Stimulated activated CD8-positive, alpha-beta memory T cell treated with anti-CD3 and anti-CD28 coated beads, Interleukin-15, amount 100 ng/mL, for 4 hours (primary cell): ENCODE measurements at regions not wholly inside any gene's neighbourhood (a gene's known extent, or its start where the extent isn't known, plus 50 kb on each side); places are given as distances from the start of the nearest gene placed in this dataset.

Source experiments
- DNase-seq, 2 donors: peaks; one replicate each; pipeline ENCODE4 v3.0.0-alpha.2; 2020; ENCODE audit warnings: low read depth in 2 of 2

DNA sequence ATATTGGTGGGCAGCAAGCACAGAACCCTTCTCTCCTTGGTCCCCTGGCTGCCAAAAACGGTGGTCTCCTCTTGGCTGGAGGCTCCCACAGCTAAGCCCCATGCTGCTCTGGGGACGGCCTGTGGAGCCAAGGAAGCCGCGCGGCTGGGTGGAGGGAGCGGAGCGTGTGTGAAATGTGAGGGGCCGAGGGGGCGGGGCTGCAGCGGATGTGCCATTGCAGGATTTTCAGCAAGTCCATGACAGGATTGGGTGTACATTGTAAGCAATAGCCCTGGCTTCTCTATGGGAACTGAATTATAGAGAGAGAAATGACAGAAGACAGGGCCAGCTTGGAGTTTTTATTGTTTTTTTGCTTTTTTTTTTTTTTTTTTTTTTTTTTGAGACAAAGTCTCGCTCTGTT, 336.5 kb downstream of the DIRAS2 start:
- DNase-seq, result no peak

DNA sequence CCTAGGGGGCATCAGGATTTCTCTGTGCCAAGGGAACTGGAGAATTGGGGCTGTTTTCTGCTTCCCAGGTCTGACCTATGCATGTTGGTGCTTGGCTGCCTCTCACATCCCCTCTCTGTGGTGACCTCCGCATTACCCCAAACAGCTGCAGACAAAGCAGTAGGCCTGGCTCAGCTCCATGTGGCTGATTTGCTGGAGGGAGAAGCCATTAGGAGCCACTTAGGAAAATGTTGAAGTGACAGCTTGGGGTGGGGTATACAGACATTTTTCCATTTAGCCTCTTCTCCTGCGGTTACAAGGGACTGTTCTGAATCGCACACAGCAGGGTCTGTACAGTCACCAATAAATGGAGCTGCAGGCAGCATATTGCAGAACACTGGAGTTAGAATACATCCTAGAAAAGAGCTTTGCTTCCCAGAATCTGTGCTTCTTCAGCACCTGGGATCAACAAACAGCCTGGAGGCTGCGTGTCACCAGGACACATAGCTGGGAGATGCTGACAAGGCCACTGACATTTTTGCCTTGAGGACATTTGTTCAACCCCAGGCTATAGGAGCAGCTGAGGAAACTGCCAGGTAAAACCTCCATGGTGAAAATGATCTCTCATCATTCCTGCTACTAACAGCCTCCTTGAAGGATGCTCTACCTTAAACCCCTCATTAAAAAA, 335.3 kb downstream of the DIRAS2 start:
- no peak for DNase-seq

DNA sequence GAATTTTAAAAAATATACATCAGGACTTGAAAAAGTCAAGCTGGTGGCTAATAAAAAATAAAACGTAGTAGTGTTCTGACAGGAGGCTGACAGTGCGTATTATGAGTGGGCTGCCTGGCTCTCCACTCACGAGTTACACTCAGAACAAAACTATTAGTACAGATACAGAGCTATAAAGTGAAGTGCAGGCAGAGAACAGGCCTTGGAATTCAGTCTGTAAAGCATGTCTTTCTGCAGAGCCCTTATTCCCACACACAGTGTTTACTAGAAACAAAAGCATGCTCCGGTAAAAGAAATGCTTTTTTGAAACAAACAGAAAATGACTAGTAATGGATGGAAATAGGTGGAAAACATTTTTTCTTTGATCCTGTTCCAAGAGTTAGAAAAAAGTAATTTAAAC, 334.7 kb downstream of the DIRAS2 start:
- no peak for DNase-seq

DNA sequence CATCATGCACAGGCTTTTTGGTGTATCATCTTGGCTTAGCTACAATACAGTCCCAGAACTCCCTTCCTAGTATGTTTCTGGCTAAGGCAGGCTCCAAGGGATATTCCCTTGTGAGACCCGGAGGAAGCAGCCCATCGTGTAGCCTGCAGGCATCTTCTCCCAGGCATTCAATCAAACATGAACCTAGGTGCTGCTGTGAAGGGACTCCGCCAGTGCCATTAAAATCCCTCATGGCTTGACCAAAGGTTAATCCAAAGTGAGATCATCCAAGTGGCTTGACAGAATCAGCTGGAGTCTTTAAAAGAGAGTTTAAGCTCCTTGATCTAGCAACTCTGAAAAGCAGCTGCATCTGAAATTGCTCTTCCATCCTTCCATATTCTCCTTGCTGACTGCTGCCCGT, 333.9 kb downstream of the DIRAS2 start:
- no peak for DNase-seq

DNA sequence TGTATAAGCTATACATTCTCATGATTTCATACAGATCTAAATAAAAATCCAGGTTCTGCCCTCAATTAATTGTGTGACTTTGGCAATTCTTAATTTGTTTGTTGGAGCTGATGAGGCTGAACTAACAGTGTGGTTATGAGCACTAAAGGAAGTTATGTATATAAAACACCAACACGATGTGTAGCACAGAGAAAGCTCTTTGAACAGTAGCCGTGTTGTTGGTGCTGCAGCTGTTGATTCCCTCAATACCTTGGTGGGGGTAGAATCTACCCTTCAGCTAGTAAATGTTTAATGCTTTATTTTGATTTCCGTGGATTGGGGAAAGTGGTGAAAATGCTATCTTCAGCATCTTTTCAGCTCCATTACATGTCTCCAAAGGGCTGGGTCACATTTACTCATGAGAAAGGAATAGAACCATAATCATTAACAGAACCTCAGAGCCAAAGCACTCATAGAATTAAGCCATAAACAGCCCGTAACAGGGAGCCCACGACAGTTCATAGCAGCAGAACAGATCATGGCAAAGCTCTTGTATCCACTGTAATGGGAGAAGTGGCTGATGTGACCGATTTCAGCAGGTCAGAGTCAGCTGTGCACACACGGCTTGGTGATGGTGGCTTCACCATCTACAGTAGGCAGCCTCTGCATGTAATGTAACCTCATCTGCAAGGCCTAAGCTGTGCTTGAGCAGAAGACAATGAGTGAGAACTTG, 332.7 kb downstream of the DIRAS2 start:
- no peak for DNase-seq

DNA sequence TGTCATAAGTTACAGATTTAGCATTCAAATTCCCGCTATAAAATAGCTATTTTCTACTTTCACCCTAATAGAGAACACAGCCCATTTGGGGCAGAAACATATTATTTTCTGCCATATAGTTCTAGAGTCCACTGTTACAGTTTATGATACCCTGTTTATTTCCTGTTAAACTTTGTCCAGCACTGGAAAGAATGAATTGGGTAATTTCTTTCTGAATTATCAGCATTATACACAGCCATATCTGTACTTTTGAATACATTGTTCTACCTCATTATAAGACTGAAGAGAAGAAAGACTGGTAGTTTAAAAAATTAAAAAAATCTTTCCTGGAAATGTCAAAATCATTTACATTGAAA, 332.1 kb downstream of the DIRAS2 start:
- no peak for DNase-seq

DNA sequence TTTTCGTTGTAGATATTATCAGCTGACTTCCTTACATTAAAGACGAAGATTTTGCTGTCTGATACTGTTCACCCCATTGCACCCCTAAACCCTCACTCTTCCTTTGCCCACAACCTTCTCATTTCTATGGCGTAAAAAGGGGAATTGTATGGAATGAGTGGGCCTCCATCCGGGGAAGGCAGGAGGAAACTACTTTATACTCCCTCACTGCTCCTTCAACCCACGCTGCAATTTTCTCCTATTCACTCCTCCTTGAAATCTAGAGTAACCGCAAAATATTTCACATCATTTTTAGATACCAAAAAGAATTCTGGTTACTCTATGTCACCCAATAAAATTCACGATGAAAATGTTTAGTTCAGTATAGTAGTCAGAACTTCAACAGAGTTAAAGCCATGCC, 330.8 kb downstream of the DIRAS2 start:
- no peak for DNase-seq

DNA sequence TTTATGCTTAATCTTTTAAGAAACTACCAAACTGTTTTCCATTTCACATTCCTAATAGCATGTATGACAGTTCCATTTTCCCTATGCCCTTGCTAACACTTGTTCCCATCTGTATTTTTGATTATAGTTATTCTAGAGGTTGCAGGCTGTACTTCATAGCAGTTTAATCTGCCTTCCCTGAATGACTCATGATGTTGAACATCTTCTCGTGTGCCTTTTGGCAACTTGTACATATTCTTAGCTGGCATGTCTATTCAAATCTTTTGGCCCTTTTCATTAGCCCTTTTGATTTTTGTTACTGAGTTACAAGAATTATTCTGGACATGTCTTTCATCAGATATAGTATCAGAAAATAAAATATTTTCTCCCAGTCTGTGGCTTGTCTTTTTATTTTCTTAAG, 320.3 kb downstream of the DIRAS2 start:
- no peak for DNase-seq

DNA sequence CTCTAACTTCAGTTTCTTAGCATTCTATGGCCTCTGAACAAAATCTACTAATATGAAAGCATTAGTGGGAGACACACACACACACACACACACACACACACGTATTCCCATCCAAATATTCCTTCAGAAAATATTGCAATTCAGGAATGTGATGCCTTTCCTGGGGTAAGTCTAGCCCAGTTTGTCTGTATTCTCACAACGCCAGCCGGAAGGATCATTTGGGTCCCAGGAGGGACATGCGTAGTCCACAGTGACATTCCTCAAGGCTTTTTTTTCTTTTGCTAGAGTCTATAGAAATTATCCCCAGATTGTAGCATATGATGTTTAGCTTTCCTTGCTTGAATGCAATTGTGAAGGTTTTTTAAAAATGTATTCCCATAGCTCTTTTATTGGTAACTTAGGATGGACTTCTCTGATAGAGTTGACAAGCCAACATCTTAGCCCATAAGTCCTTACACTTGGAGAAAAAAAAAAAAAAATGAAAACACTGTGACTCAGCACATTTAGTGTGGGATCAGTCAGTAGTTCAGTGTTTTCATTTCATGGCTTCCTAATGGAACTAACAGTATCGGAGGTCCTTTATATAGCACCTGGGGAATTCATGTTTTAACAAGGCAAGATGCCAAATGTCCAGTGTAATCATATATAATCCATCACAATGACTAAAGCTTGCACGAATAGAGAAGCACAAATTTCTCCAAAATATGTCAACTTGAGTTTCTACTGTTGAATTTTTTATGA, 316.5 kb downstream of the DIRAS2 start:
- DNase-seq, result no peak

DNA sequence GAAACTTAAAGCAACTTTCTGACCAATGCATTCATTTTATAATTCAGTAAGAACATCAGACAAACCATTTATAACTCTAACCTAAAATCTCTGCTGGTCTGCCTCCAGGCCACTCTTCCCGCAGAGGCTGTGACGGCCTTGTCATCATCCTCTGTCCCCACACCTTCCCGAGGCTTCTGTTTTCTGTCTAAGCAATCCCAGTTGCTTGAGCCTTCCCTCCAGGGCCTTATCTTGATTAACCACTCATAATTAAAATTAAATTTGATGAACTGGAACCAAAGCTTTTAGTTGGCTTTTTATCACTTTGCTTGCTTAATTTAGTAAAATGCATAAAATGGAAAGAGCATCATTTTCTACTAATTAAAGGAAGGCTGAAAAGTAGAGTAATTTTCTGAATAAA, 312.4 kb downstream of the DIRAS2 start:
- DNase-seq, result no peak

DNA sequence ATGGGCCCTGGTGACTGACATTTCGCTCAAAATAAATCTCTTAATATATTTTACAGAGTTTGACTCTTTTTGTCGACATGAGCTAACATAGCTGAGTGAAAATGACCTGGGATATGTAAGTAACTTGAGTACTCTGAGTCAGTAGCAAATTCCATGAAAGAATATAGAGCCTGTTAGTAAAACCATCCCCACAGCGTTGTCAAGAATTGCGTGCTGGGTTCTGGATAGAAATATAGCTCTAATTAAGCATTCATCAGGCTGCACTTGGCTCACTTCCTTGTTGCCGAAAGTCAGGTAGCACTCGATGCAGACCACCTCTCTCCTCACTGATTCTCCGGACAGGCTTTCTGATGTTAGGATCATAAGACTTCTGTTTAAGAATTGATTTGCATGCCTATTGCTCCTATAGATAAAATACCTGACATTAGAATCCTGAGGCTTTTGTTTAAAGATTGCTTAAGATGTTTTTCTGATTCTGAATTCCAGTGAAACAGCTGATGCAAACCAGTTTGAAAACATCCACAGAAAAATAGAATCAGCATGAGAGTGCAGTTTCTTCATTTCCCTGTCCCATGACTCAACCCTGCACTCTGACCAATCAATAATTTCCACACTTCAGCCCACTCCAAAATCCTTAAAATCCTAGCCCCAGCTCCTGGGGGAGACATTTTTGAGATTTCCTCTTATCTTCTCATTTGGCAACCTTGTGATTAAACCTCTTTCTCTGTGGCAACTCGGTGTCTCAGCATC, 310.6 kb downstream of the DIRAS2 start:
- DNase-seq, result no peak

DNA sequence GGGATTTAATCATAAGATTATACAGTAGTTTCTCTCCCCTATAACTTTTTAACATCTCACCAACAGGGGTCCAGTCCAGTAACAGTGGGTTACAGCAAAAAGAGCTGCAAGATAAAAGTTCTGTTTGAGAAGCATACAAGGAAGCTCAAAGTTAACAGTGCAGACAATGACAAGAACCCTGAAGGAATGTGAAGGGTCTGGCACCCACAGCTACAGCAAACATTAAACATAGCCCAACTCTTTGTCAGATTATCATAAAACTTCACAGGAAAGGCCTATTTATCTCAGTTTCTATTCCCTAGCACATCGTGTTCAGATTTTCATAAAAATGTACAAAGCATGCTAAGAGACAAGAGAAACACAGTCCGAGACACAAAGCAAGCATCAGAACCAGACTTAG, 309.4 kb downstream of the DIRAS2 start:
- DNase-seq, result no peak

DNA sequence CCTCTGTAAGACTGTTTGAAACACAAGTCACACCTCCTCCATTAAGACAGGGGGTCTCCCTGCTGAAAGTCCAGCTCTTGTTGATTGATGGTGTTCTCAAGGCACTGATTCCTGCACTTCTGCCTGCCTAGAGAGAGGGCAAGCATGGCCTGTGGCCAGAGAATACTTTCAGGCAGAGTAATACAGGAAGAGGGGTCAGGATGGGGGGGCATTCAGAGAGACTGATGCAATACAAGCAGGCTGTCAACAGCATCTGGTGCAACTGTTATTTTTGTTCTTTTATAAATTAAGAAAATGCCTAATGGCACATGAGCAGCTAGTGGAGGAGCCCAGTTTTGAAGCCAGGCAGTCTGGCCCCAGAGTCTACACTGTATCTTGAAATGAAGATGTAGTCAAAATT, 302.2 kb downstream of the DIRAS2 start:
- DNase-seq, result no peak

DNA sequence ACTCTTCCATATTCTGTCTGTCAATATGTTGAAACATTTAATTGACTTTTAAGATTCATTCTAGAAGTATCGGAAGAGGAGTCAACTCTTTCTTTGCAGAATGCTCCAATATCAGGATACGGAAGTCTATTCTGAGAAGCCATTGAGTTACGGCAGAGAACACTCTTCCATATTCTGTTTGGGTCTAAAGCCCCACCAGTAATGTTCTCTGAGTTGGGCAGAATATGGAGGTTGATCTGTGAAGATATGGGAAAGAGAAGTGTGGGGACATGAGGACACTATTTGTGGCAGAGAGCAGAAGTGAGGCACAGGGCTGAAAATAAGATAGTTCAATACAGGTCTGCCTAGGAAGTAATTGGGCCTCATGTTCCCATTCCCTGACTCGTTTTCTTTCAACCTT, 300.0 kb downstream of the DIRAS2 start:
- no peak for DNase-seq

DNA sequence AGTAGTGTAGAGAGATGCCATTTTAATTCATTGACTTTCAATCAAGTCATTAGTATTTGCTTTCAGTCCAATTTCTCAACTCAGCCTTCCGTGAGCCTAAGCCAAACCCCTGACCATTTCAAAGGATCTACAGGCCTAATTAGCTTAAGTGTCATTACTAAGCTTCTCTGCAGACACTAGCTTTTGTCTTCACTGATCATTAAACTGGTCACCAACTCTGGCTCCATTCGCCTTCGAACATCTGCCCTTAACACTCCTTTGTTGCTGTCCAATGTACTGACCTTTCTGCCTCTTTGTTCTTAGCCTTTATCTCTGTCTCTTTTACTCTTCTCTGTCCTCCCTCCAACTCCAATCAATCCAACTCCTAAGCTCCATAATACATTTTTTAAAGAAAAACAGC, 299.3 kb downstream of the DIRAS2 start:
- DNase-seq, result no peak

DNA sequence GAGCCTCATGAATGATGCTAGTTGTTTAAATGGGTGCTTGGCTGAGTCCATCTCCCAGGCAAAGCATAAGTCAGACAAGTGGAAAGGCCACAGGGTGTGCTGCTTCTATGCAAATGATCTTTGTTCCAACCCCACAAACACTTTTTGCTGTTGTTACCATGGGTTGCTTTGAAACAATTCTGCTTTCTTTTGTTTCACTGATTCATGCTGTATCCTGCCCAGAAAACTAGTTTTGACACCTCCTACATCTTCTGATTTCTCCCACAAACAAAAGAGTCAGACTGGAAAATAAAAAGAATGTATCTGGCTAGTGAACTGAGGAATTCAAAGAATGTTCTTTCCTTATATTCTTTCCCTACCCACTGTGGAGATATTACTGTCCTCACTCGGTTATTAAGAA, 298.6 kb downstream of the DIRAS2 start:
- DNase-seq, result no peak

DNA sequence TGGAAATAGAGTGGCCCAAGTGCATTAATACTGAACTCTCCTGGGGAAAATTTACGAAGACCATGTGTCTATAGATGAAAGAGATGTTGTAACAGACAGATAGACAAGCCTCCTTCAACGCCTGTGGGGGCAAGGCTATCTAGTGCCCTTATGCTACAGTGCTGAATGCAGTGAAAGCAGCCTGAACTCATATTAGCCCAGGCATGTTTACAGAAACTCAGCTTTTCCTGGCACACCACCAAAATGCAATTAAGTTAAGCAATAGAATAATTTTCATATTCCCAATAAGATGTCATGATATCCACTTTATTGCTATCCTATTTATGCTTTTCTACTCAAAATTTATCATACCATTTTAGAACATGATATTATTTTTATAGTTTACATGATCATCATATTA, 277.0 kb downstream of the DIRAS2 start:
- DNase-seq, result no peak

DNA sequence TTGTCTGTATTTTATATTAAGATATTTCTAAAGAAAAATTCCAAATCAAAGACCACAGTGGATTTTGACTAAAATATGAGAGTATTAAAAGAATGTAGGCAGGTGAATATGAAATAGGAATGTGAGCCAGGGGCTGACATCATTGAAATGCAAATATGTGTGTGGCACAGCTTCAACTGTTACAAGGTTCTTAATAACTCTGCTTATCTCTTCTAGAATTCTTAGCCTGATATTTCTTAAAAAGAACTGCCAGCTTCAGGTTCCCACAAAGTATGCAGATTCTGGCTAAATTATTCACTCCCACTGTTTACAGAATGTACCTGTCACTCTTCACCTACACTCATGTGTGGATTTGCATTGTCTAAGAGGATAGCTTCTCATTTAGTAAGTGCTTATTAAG, 274.4 kb downstream of the DIRAS2 start:
- no peak for DNase-seq

DNA sequence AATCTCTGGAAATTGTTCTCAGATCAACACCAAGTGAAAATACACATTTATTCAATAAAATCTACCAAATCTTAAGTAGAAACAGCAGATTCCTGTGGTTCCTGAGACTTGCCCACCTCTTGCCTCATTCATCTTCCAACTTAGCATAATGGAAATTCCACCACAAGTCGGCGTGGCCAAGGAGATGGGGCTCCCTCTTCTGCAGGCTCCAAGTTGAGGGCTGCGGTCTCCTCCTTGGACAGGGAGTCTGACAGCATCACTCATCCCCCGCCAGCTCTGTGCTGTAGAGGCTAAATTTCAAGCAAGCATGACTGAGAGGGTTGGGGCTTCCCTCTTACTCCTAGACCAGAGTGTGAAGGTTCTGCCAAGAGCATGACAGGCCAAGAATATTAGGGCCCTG, 273.7 kb downstream of the DIRAS2 start:
- no peak for DNase-seq

DNA sequence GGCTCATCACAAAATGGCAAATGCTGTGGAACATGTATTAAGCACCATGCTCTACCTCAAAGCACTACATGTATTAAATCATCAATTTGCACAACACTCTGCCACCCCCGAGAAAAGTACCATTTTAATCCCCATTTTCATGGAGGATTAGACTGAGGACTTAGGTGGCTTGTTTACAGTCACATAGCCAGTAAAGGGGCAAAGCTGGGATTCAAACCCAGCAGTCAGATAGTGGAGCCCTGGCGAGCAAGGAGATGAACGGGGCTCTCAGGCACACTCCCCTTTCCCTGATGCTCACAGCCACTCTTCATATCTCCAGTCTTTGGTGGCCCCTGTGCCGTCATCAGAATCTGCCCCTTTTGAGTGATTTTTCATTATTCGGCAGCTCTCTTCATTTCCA, 262.9 kb downstream of the DIRAS2 start:
- no peak for DNase-seq

DNA sequence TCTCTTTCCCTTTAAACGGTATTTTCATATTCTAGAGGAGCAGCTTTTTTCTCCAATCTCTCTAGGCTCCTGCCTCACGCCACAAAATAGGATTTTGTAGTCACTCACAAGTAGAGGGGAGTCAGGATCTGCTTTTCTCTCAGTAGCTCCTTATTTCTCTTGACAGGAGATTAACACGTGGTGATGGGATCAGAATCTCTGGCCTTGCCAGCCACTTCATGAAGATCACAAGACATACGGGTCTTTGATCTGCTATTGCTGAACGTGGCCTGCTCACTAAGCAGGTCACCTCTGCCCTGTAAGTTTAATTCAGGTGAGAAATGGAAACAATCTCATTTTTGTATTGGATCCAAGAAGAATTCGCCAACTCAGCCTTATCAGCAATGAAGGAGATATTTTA, 257.5 kb downstream of the DIRAS2 start:
- no peak for DNase-seq

DNA sequence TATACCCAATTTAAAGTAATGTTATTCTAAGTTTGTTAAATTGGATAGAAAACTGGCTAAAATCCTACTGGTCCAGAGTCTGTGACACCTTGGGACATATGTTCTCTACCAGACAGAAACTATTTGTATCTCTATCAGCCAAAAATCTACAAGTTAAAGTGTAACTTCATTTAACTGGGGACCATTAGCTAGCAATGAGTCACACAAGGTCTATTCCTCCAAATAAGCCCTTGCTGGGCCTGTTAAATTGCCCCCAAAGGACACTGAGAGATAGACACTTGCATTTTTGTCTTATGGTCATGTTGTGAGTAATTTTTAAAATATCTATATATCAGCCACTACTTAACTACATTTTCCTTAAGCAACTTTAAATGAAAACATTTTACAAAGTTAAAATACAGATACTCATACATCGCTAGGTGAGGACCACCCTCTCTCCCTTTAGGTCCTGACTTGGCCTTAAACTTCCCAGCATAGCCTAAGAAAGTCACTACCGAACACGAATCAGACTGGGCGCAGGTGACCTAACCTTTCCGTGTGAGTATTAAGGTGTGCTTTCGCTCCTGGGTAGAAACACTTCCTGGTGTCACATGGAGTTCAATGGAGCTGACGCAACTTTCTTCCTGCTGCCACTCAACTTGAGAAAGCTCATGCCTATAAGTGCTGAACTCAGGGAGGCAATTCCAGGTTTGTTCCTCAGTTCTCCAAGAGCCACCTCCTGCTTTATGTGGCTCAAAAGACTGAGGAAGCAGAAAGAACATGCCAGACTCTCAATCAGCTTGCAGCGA, 249.1 kb downstream of the DIRAS2 start:
- no peak for DNase-seq
